Liver (tissue), 3 donors: ENCODE measurements at regions not wholly inside any gene's neighbourhood (a gene's known extent, or its start where the extent isn't known, plus 50 kb on each side); places are given as distances from the start of the nearest gene placed in this dataset.

ENCODE experiments used
- EGR1 ChIP-seq, 2 donors: IDR thresholded peaks; 2 replicates each; pipeline ENCODE4 v1.6.1; 2016 to 2018; ENCODE audit warnings: antibody characterized with exemption in 2 of 2, low read depth in 2 of 2
- GABPA ChIP-seq, 2 donors: IDR thresholded peaks in 1 of 2; conservative IDR thresholded peaks in 1 of 2; 2 replicates each; pipeline ENCODE4 v1.6.1; 2016; ENCODE audit warnings: antibody characterized with exemption in 2 of 2, mild to moderate bottlenecking in 1 of 2, moderate library complexity in 1 of 2
- HNF4G ChIP-seq: IDR thresholded peaks from 2 replicates; pipeline ENCODE4 v1.6.1; 2016; ENCODE audit warnings: antibody characterized with exemption
- JUND ChIP-seq, 2 donors: IDR thresholded peaks; 2 replicates each; pipeline ENCODE4 v1.6.1; 2016; ENCODE audit warnings: antibody characterized with exemption in 2 of 2
- RAD21 ChIP-seq, 2 donors: IDR thresholded peaks; 2 replicates each; pipeline ENCODE4 v1.6.1; 2016; ENCODE audit warnings: antibody characterized with exemption in 2 of 2, mild to moderate bottlenecking in 2 of 2
- RXRA ChIP-seq, 2 donors: IDR thresholded peaks; 2 replicates each; pipeline ENCODE4 v1.6.1; 2017 to 2018; ENCODE audit warnings: antibody characterized with exemption in 2 of 2, mild to moderate bottlenecking in 1 of 2
- SP1 ChIP-seq: IDR thresholded peaks from 2 replicates; pipeline ENCODE4 v1.6.1; 2018; ENCODE audit warnings: antibody characterized with exemption, mild to moderate bottlenecking
- TAF1 ChIP-seq: conservative IDR thresholded peaks from 2 replicates; pipeline ENCODE4 v1.6.1; 2016; ENCODE audit warnings: antibody characterized with exemption, mild to moderate bottlenecking
- YY1 ChIP-seq: IDR thresholded peaks from 2 replicates; pipeline ENCODE4 v1.6.1; 2016; ENCODE audit warnings: antibody characterized with exemption, mild to moderate bottlenecking
- TF ChIP-seq, protein P1 (sequence below): fragments of 150-350 bp; IDR thresholded peaks from 2 replicates; pipeline ENCODE4 v1.5.1; 2017; ENCODE audit warnings: improper control_type of control experiment, low read depth, low read length; ENCODE audit not compliant: missing input control
- TF ChIP-seq, protein P2 (sequence below): IDR thresholded peaks from 2 replicates; pipeline ENCODE4 v1.6.1; 2016; ENCODE audit warnings: antibody characterized with exemption
- TF ChIP-seq, protein P3 (sequence below): IDR thresholded peaks from 2 replicates; pipeline ENCODE4 v1.6.1; 2016; ENCODE audit warnings: antibody characterized with exemption, mild to moderate bottlenecking
- TF ChIP-seq, protein P4 (sequence below): IDR thresholded peaks from 2 replicates; pipeline ENCODE4 v1.6.1; 2016; ENCODE audit warnings: antibody characterized with exemption
- TF ChIP-seq, protein P5 (sequence below): IDR thresholded peaks from 2 replicates; pipeline ENCODE4 v1.6.1; 2016; ENCODE audit warnings: antibody characterized with exemption
- donor health status: healthy.
- donor health status: healthy.

DNA sequence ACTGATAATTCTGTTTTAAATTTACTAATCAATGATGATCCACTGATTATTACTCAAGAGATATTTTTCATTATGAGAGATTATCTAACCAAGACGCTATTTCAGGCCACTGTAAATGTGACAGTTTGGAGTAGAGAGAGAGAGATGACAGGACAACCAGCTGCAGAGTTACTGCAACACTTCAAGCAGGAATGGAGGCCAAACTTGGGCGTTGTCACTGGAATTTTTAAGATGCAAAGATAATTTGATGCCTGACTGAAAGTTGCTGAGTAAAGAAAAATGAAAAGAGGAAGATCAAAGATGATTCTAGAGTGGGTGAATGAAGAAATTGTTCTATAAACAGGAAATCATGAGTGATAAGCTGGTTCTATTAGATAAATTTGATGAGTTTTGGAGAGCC is 1302.1 kb upstream of the TMEFF2 start:
- TF ChIP-seq, protein P1, sequence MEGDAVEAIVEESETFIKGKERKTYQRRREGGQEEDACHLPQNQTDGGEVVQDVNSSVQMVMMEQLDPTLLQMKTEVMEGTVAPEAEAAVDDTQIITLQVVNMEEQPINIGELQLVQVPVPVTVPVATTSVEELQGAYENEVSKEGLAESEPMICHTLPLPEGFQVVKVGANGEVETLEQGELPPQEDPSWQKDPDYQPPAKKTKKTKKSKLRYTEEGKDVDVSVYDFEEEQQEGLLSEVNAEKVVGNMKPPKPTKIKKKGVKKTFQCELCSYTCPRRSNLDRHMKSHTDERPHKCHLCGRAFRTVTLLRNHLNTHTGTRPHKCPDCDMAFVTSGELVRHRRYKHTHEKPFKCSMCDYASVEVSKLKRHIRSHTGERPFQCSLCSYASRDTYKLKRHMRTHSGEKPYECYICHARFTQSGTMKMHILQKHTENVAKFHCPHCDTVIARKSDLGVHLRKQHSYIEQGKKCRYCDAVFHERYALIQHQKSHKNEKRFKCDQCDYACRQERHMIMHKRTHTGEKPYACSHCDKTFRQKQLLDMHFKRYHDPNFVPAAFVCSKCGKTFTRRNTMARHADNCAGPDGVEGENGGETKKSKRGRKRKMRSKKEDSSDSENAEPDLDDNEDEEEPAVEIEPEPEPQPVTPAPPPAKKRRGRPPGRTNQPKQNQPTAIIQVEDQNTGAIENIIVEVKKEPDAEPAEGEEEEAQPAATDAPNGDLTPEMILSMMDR, result no peak
- TF ChIP-seq SP1 (no peak), JUND (IDR thresholded peaks at IDR 0.05) (no peak), TAF1 (no peak), YY1 (no peak), GABPA (IDR thresholded peaks at IDR 0.05 in 1 of 2, conservative IDR thresholded peaks at IDR 0.05 in 1 of 2) (no peak), RAD21 (IDR thresholded peaks at IDR 0.05) (no peak), EGR1 (IDR thresholded peaks at IDR 0.05; ENCODE audit: low read depth in 2 of 2) (no peak), HNF4G (no peak), RXRA (IDR thresholded peaks at IDR 0.05) (no peak)
- TF ChIP-seq, protein P2, sequence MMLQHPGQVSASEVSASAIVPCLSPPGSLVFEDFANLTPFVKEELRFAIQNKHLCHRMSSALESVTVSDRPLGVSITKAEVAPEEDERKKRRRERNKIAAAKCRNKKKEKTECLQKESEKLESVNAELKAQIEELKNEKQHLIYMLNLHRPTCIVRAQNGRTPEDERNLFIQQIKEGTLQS, result no peak
- TF ChIP-seq, protein P3, sequence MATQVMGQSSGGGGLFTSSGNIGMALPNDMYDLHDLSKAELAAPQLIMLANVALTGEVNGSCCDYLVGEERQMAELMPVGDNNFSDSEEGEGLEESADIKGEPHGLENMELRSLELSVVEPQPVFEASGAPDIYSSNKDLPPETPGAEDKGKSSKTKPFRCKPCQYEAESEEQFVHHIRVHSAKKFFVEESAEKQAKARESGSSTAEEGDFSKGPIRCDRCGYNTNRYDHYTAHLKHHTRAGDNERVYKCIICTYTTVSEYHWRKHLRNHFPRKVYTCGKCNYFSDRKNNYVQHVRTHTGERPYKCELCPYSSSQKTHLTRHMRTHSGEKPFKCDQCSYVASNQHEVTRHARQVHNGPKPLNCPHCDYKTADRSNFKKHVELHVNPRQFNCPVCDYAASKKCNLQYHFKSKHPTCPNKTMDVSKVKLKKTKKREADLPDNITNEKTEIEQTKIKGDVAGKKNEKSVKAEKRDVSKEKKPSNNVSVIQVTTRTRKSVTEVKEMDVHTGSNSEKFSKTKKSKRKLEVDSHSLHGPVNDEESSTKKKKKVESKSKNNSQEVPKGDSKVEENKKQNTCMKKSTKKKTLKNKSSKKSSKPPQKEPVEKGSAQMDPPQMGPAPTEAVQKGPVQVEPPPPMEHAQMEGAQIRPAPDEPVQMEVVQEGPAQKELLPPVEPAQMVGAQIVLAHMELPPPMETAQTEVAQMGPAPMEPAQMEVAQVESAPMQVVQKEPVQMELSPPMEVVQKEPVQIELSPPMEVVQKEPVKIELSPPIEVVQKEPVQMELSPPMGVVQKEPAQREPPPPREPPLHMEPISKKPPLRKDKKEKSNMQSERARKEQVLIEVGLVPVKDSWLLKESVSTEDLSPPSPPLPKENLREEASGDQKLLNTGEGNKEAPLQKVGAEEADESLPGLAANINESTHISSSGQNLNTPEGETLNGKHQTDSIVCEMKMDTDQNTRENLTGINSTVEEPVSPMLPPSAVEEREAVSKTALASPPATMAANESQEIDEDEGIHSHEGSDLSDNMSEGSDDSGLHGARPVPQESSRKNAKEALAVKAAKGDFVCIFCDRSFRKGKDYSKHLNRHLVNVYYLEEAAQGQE, result no peak
- TF ChIP-seq, protein P4, sequence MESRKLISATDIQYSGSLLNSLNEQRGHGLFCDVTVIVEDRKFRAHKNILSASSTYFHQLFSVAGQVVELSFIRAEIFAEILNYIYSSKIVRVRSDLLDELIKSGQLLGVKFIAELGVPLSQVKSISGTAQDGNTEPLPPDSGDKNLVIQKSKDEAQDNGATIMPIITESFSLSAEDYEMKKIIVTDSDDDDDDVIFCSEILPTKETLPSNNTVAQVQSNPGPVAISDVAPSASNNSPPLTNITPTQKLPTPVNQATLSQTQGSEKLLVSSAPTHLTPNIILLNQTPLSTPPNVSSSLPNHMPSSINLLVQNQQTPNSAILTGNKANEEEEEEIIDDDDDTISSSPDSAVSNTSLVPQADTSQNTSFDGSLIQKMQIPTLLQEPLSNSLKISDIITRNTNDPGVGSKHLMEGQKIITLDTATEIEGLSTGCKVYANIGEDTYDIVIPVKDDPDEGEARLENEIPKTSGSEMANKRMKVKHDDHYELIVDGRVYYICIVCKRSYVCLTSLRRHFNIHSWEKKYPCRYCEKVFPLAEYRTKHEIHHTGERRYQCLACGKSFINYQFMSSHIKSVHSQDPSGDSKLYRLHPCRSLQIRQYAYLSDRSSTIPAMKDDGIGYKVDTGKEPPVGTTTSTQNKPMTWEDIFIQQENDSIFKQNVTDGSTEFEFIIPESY, result no peak
- TF ChIP-seq, protein P5, sequence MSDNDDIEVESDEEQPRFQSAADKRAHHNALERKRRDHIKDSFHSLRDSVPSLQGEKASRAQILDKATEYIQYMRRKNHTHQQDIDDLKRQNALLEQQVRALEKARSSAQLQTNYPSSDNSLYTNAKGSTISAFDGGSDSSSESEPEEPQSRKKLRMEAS, result no peak
